K562 (cell line): ENCODE measurements at regions not wholly inside any gene's neighbourhood (a gene's known extent, or its start where the extent isn't known, plus 50 kb on each side); places are given as distances from the start of the nearest gene placed in this dataset.

Experiments used
- CTCF ChIP-seq, 3 experiments: IDR thresholded peaks in 2 of 3; conservative IDR thresholded peaks in 1 of 3; 2 replicates each; pipeline ENCODE4 v1.5.1; 2011 to 2012; ENCODE audit warnings: low read length in 3 of 3, mild to moderate bottlenecking in 3 of 3, control low read depth in 2 of 3, improper control_type of control experiment in 1 of 3, inconsistent platforms in 1 of 3, low read depth in 1 of 3, mixed read lengths in 1 of 3, moderate library complexity in 1 of 3; ENCODE audit not compliant: insufficient read depth in 2 of 3
- EP300 ChIP-seq: IDR thresholded peaks from 2 replicates; pipeline ENCODE4 v1.6.1; 2012; ENCODE audit warnings: low read length, improper control_type of control experiment
- EZH2 ChIP-seq: IDR thresholded peaks from 2 replicates; pipeline ENCODE4 v1.6.1; 2012; ENCODE audit warnings: low read depth, mild to moderate bottlenecking, inconsistent platforms, low read length, borderline replicate concordance
- FOSL1 ChIP-seq: fragments of 200-800 bp; sonication (Bioruptor generic); conservative IDR thresholded peaks from 2 replicates; pipeline ENCODE4 v1.6.1; 2016; ENCODE audit warnings: missing genetic modification characterization, missing compliant biosample characterization
- FOXJ3 ChIP-seq: sonication (generic); formaldehyde crosslinking; IDR thresholded peaks from 2 replicates; pipeline ENCODE4 v1.4.0; 2020; ENCODE audit warnings: mild to moderate bottlenecking, missing genetic modification reagents
- FOXK1 ChIP-seq: sonication (generic); formaldehyde crosslinking; IDR thresholded peaks from 2 replicates; pipeline ENCODE4 v1.8.0; 2022; ENCODE audit warnings: missing genetic modification reagents, mild to moderate bottlenecking, borderline replicate concordance
- GATAD2B ChIP-seq: fragments of 450-650 bp; IDR thresholded peaks from 2 replicates; pipeline ENCODE4 v1.6.1; 2017; ENCODE audit warnings: mild to moderate bottlenecking, borderline replicate concordance
- GTF2F1 ChIP-seq: IDR thresholded peaks from 2 replicates; pipeline ENCODE4 v1.6.1; 2011; ENCODE audit warnings: low read depth, low read length, improper control_type of control experiment
- SNRNP70 ChIP-seq: fragments of 200-400 bp; formaldehyde crosslinking; optimal IDR thresholded peaks from 2 replicates; pipeline ENCODE3; 2017; ENCODE audit warnings: low read depth, low read length
- ZBTB2 ChIP-seq: fragments of 450-650 bp; IDR thresholded peaks from 2 replicates; pipeline ENCODE4 v1.6.1; 2016; ENCODE audit warnings: antibody characterized with exemption
- ZNF445 ChIP-seq: fragments of 250-450 bp; sonication (Bioruptor Pico); IDR thresholded peaks from 2 replicates; pipeline ENCODE4 v1.4.0; 2020; ENCODE audit warnings: low read depth, mild to moderate bottlenecking, moderate library complexity
- TF ChIP-seq, protein P1 (sequence below), 2 experiments: fragments of 450-650 bp in 1 of 2; sonication (generic) in 1 of 2; formaldehyde crosslinking in 1 of 2; IDR thresholded peaks; 2 replicates each; pipeline versions ENCODE4 v1.7.1 to v1.9.0; 2016 to 2022; ENCODE audit warnings: inconsistent platforms in 1 of 2, mild to moderate bottlenecking in 1 of 2, missing genetic modification reagents in 1 of 2

GRCh38 chr11:76277298-76278175 lies 71.2 kb upstream of the WNT11 start:
- TF ChIP-seq ZNF445 (CRISPR knock-in tag) (no peak), EZH2 (no peak), FOXK1 (CRISPR knock-in tag) (no peak), CTCF (IDR thresholded peaks at IDR 0.05 in 2 of 3, conservative IDR thresholded peaks at IDR 0.05 in 1 of 3; ENCODE audit: insufficient read depth in 2 of 3, low read depth in 1 of 3, low read length in 3 of 3) (no peak), FOXJ3 (no peak), EP300 (no peak), GTF2F1 (no peak), GATAD2B (no peak), SNRNP70 (no peak), ZBTB2 (no peak), FOSL1 (tag) (no peak)
- TF ChIP-seq, protein P1, sequence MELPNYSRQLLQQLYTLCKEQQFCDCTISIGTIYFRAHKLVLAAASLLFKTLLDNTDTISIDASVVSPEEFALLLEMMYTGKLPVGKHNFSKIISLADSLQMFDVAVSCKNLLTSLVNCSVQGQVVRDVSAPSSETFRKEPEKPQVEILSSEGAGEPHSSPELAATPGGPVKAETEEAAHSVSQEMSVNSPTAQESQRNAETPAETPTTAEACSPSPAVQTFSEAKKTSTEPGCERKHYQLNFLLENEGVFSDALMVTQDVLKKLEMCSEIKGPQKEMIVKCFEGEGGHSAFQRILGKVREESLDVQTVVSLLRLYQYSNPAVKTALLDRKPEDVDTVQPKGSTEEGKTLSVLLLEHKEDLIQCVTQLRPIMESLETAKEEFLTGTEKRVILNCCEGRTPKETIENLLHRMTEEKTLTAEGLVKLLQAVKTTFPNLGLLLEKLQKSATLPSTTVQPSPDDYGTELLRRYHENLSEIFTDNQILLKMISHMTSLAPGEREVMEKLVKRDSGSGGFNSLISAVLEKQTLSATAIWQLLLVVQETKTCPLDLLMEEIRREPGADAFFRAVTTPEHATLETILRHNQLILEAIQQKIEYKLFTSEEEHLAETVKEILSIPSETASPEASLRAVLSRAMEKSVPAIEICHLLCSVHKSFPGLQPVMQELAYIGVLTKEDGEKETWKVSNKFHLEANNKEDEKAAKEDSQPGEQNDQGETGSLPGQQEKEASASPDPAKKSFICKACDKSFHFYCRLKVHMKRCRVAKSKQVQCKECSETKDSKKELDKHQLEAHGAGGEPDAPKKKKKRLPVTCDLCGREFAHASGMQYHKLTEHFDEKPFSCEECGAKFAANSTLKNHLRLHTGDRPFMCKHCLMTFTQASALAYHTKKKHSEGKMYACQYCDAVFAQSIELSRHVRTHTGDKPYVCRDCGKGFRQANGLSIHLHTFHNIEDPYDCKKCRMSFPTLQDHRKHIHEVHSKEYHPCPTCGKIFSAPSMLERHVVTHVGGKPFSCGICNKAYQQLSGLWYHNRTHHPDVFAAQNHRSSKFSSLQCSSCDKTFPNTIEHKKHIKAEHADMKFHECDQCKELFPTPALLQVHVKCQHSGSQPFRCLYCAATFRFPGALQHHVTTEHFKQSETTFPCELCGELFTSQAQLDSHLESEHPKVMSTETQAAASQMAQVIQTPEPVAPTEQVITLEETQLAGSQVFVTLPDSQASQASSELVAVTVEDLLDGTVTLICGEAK (IDR thresholded peaks at IDR 0.05) = no peak
- TF ChIP-seq, protein P1 (CRISPR knock-in tag; IDR thresholded peaks at IDR 0.05) = no peak
